HCT116 (cell line): ENCODE measurements at regions not wholly inside any gene's neighbourhood (a gene's known extent, or its start where the extent isn't known, plus 50 kb on each side); places are given as distances from the start of the nearest gene placed in this dataset.

Source experiments
- ATAC-seq: fragments of 200-7000 bp; cut with Tn5 transposase; 2 replicates; pipeline ENCODE4 v1.9.1; 2020; ENCODE audit warnings: mild to moderate bottlenecking, moderate library complexity
- BruUV-seq: library from RNA; stranded (reverse); fragments of 400-500 nt; replicated peaks from 2 replicates; lab custom pipeline; 2021; lab: Mats Ljungman, UMichigan
- CTCF ChIA-PET: fragments of 300-600 bp; sonication (Branson Sonifier 250); formaldehyde crosslinking; loops from one replicate; lab custom pipeline; 2021; ENCODE audit warnings: antibody characterized with exemption; lab: Charles Lee
- POLR2A ChIA-PET: fragments of 300-600, 350-600 bp; sonication (Branson Sonifier 250); formaldehyde crosslinking; loops from one replicate; lab custom pipeline; 2021; ENCODE audit warnings: antibody characterized with exemption; lab: Charles Lee
- RAD21 ChIA-PET, 2 experiments: fragments of 300-600 bp; sonication (Branson Sonifier 250); formaldehyde crosslinking; loops; one replicate each; lab custom pipeline; 2023; ENCODE audit warnings: low total read pairs in 2 of 2; ENCODE audit not compliant: uncharacterized antibody in 2 of 2, unreplicated experiment in 2 of 2, low non-redundant PET in 1 of 2; lab: Charles Lee
- DNase-seq: peaks from one replicate; pipeline ENCODE4 v3.0.0-alpha.2; 2010; ENCODE audit warnings: low read depth, low spot score
- H2AFZ ChIP-seq: fragments of 200-600 bp; shearing (Covaris generic), sonication (generic); 2 replicates; pipeline ENCODE4 v1.6.1; 2017; ENCODE audit warnings: low read depth, mixed run types, mixed read lengths, antibody characterized with exemption, low read length; ENCODE audit not compliant: poor library complexity, severe bottlenecking
- H3K27ac ChIP-seq: 2 replicates; pipeline ENCODE4 v1.5.1; 2012; ENCODE audit warnings: low read depth, low read length
- H3K27me3 ChIP-seq: fragments of 200-600 bp; sonication (generic); 2 replicates; pipeline ENCODE4 v1.6.1; 2016; ENCODE audit warnings: mixed run types, low read length, mixed read lengths; ENCODE audit not compliant: insufficient read depth
- H3K36me3 ChIP-seq, 2 experiments: fragments of 200-500 bp in 1 of 2; fragments of 200-600 bp in 1 of 2; sonication (Bioruptor generic) in 1 of 2; sonication (generic) in 1 of 2; 2 replicates each; pipeline versions ENCODE4 v1.5.1 to v1.6.1; 2014 to 2016; ENCODE audit warnings: low read length in 2 of 2, inconsistent platforms in 1 of 2, mixed read lengths in 1 of 2, mixed run types in 1 of 2; ENCODE audit not compliant: insufficient read depth in 2 of 2, control insufficient read depth in 1 of 2
- H3K4me1 ChIP-seq, 2 experiments: fragments of 200-600 bp in 1 of 2; sonication (generic) in 1 of 2; 2 replicates each; pipeline versions ENCODE4 v1.5.1 to v1.6.1; 2012 to 2017; ENCODE audit warnings: low read length in 2 of 2, inconsistent platforms in 1 of 2, mild to moderate bottlenecking in 1 of 2, mixed read lengths in 1 of 2, mixed run types in 1 of 2, moderate library complexity in 1 of 2; ENCODE audit not compliant: insufficient read depth in 2 of 2, control insufficient read depth in 1 of 2
- H3K4me2 ChIP-seq: fragments of 200-600 bp; sonication (generic); 2 replicates; pipeline ENCODE4 v1.6.1; 2017; ENCODE audit warnings: mixed run types, low read length, mixed read lengths
- H3K4me3 ChIP-seq, 2 experiments: fragments of 200-600 bp in 1 of 2; sonication (generic) in 1 of 2; replicated peaks in 1 of 2; 2 replicates each; pipeline ENCODE4 v1.5.1; 2011 to 2016; ENCODE audit warnings: low read length in 2 of 2, control low read depth in 1 of 2, low read depth in 1 of 2, mild to moderate bottlenecking in 1 of 2, mixed read lengths in 1 of 2, mixed run types in 1 of 2
- H3K79me2 ChIP-seq: fragments of 200-600 bp; sonication (generic); 2 replicates; pipeline ENCODE4 v1.6.1; 2017; ENCODE audit warnings: mild to moderate bottlenecking, mixed run types, low read length, moderate library complexity, mixed read lengths; ENCODE audit not compliant: insufficient read depth
- H3K9ac ChIP-seq: fragments of 200-600 bp; sonication (generic); 2 replicates; pipeline ENCODE4 v1.6.1; 2016; ENCODE audit warnings: low read length, mixed read lengths
- H3K9me2 ChIP-seq: fragments of 200-600 bp; sonication (generic), shearing (Covaris generic); 2 replicates; pipeline ENCODE4 v1.6.1; 2017; ENCODE audit warnings: mixed run types, mild to moderate bottlenecking, moderate library complexity; ENCODE audit not compliant: insufficient read depth
- H3K9me3 ChIP-seq, 2 experiments: fragments of 200-500 bp in 1 of 2; fragments of 200-600 bp in 1 of 2; sonication (Bioruptor generic) in 1 of 2; sonication (generic) in 1 of 2; 2 replicates each; pipeline ENCODE4 v1.6.1; 2014 to 2017; ENCODE audit warnings: low read length in 2 of 2, mixed read lengths in 2 of 2, inconsistent platforms in 1 of 2, low read depth in 1 of 2, mild to moderate bottlenecking in 1 of 2, mixed run types in 1 of 2, moderate library complexity in 1 of 2; ENCODE audit not compliant: control insufficient read depth in 1 of 2, insufficient read depth in 1 of 2
- H4K20me1 ChIP-seq: fragments of 200-600 bp; sonication (generic), shearing (Covaris generic); 2 replicates; pipeline ENCODE4 v1.6.1; 2017; ENCODE audit warnings: mixed run types, mild to moderate bottlenecking, moderate library complexity; ENCODE audit not compliant: insufficient read depth
- CTCF ChIP-seq, 3 experiments: fragments of 200-600 bp in 1 of 3; sonication (generic) in 1 of 3; IDR thresholded peaks in 2 of 3; conservative IDR thresholded peaks in 1 of 3; 2 replicates each; pipeline ENCODE4 v1.5.1; 2012 to 2017; ENCODE audit warnings: low read depth in 2 of 3, low read length in 2 of 3, antibody characterized with exemption in 1 of 3, borderline replicate concordance in 1 of 3, control low read depth in 1 of 3, mild to moderate bottlenecking in 1 of 3, mixed read lengths in 1 of 3, mixed run types in 1 of 3, moderate library complexity in 1 of 3; ENCODE audit not compliant: insufficient read depth in 1 of 3
- ELF1 ChIP-seq: IDR thresholded peaks from 2 replicates; pipeline ENCODE4 v1.6.1; 2012; ENCODE audit warnings: low read depth, borderline replicate concordance
- EZH2 ChIP-seq: fragments of 200-600 bp; sonication (generic); IDR thresholded peaks from 2 replicates; pipeline ENCODE4 v1.6.1; 2017; ENCODE audit warnings: antibody characterized with exemption, mixed run types
- MAX ChIP-seq: IDR thresholded peaks from 2 replicates; pipeline ENCODE4 v1.6.1; 2012
- POLR2A ChIP-seq: IDR thresholded peaks from 2 replicates; pipeline ENCODE4 v1.7.0; 2011; ENCODE audit warnings: borderline replicate concordance; ENCODE audit not compliant: insufficient read depth, insufficient read length; ENCODE audit errors: extremely low read depth
- RAD21 ChIP-seq: IDR thresholded peaks from 2 replicates; pipeline ENCODE4 v1.6.1; 2012; ENCODE audit warnings: low read depth, mild to moderate bottlenecking
- SIN3A ChIP-seq: IDR thresholded peaks from 2 replicates; pipeline ENCODE4 v1.6.1; 2012; ENCODE audit warnings: low read depth
- SP1 ChIP-seq: IDR thresholded peaks from 2 replicates; pipeline ENCODE4 v1.6.1; 2012; ENCODE audit warnings: low read depth
- ZBTB33 ChIP-seq: IDR thresholded peaks from 2 replicates; pipeline ENCODE4 v1.6.1; 2011; ENCODE audit warnings: mild to moderate bottlenecking, low read length, moderate library complexity; ENCODE audit not compliant: insufficient replicate concordance; ENCODE audit errors: extremely low read depth
- ZNF274 ChIP-seq: fragments of 200-500 bp; sonication (Bioruptor generic); IDR thresholded peaks from 2 replicates; pipeline ENCODE4 v1.6.1; 2014; ENCODE audit warnings: mild to moderate bottlenecking, low read depth, low read length, inconsistent platforms
- intact Hi-C: fragments of 100-400 bp; cut with micrococcal nuclease; formaldehyde crosslinking; loops from 2 replicates; pipeline ENCODE4 v1.10.0; 2022

- TF ChIP-seq CTCF (IDR thresholded peaks at IDR 0.05 in 2 of 3, conservative IDR thresholded peaks at IDR 0.05 in 1 of 3; ENCODE audit: borderline replicate concordance in 1 of 3, insufficient read depth in 1 of 3, low read depth in 2 of 3, low read length in 2 of 3) = no peak
- no peak for TF ChIP-seq ELF1
- TF ChIP-seq POLR2A = no peak
- no peak for TF ChIP-seq SIN3A
- TF ChIP-seq EZH2 = no peak
- no peak for TF ChIP-seq MAX
These were observed 596.5 kb upstream of the INTU start (continued) for GRCh38 chr4:127036296-127036695.

- TF ChIP-seq MAX = no peak
- no peak for TF ChIP-seq ZBTB33
- TF ChIP-seq POLR2A = no peak
- TF ChIP-seq RAD21 = no peak
- TF ChIP-seq SP1 = no peak
- TF ChIP-seq ZNF274 = no peak
- TF ChIP-seq SIN3A = no peak
- TF ChIP-seq EZH2 = no peak
- no peak for TF ChIP-seq ELF1
- DNase-seq (no peak), ATAC-seq (no peak)
- Histone ChIP-seq H3K9ac (no peak overlapping the region), H3K36me3 (no peaks in the 10 kb centered on the region), H3K9me3 (no peaks in the 10 kb centered on the region), H3K9me2 (no peaks in the 10 kb centered on the region), H2AFZ (no peak overlapping the region), H3K4me1 (no peaks in the 10 kb centered on the region), H3K27ac (no peak overlapping the region), H3K4me3 (no peak overlapping the region), H3K27me3 (no peaks in the 10 kb centered on the region), H4K20me1 (no peaks in the 10 kb centered on the region), H3K79me2 (no peaks in the 10 kb centered on the region), H3K4me2 (no peak overlapping the region)
- intact Hi-C loops = no loop called here
- ChIA-PET POLR2A (no interaction called here), RAD21 (no interaction called here), CTCF (no interaction called here)
- no TSS peak for BruUV-seq
These were observed 586.9 kb upstream of the INTU start for GRCh38 chr4:127045861-127046260.
